IMR-90 (cell line): ENCODE measurements at regions not wholly inside any gene's neighbourhood (a gene's known extent, or its start where the extent isn't known, plus 50 kb on each side); places are given as distances from the start of the nearest gene placed in this dataset.

Experiments used
- ATAC-seq: fragments of 200-7000 bp; cut with Tn5 transposase; 2 replicates; pipeline ENCODE4 v1.9.1; 2020; ENCODE audit warnings: low read depth, mild to moderate bottlenecking, moderate library complexity
- BruUV-seq: library from RNA; stranded (reverse); fragments of 400-500 nt; replicated peaks from 2 replicates; lab custom pipeline; 2021; lab: Mats Ljungman, UMichigan
- CTCF ChIA-PET: fragments of 300-600 bp; formaldehyde crosslinking; extraction: SDS; loops from one replicate; lab custom pipeline; 2021; ENCODE audit warnings: antibody characterized with exemption; lab: Yijun Ruan, JAX
- POLR2A ChIA-PET: fragments of 300-600 bp; sonication (Branson Sonifier 250); formaldehyde crosslinking; loops from one replicate; lab custom pipeline; 2022; ENCODE audit warnings: antibody characterized with exemption; ENCODE audit not compliant: unreplicated experiment; lab: Charles Lee
- DNase-seq: peaks from one replicate; pipeline ENCODE4 v3.0.0; 2013
- H2AFZ ChIP-seq: replicated peaks from 2 replicates; pipeline ENCODE3; 2013; ENCODE audit warnings: low read length, mild to moderate bottlenecking; ENCODE audit not compliant: poor library complexity
- H2AK5ac ChIP-seq: 2 replicates; pipeline ENCODE4 v1.6.1; 2013; ENCODE audit warnings: low read depth, low read length, inconsistent platforms
- H2AK9ac ChIP-seq: replicated peaks from 2 replicates; pipeline ENCODE3; 2013; ENCODE audit warnings: mild to moderate bottlenecking, low read depth, low read length, moderate library complexity; ENCODE audit not compliant: poor library complexity
- H2BK120ac ChIP-seq: 2 replicates; pipeline ENCODE4 v1.6.1; 2013; ENCODE audit warnings: low read depth, low read length, inconsistent platforms
- H2BK15ac ChIP-seq: 3 replicates; pipeline ENCODE4 v1.6.1; 2013; ENCODE audit warnings: low read depth, low read length, inconsistent platforms
- H2BK20ac ChIP-seq: 2 replicates; pipeline ENCODE4 v1.6.1; 2013; ENCODE audit warnings: low read depth, mild to moderate bottlenecking, inconsistent platforms, low read length, moderate library complexity
- H2BK5ac ChIP-seq: 2 replicates; pipeline ENCODE4 v1.6.1; 2013; ENCODE audit warnings: mild to moderate bottlenecking, low read depth, low read length, inconsistent platforms; ENCODE audit not compliant: poor library complexity, severe bottlenecking
- H3K14ac ChIP-seq: replicated peaks from 2 replicates; pipeline ENCODE4 v1.6.1; 2013; ENCODE audit warnings: low read depth, low read length, inconsistent platforms
- H3K18ac ChIP-seq: 2 replicates; pipeline ENCODE4 v1.6.1; 2013; ENCODE audit warnings: low read depth, low read length, control low read depth
- H3K23ac ChIP-seq: 2 replicates; pipeline ENCODE4 v1.6.1; 2013; ENCODE audit warnings: low read depth, low read length, inconsistent platforms
- H3K27ac ChIP-seq: 2 replicates; pipeline ENCODE4 v1.5.1; 2013; ENCODE audit warnings: mild to moderate bottlenecking, control low read depth, low read length; ENCODE audit not compliant: insufficient read depth
- H3K27me3 ChIP-seq: 2 replicates; pipeline ENCODE4 v1.6.1; 2013; ENCODE audit warnings: low read length; ENCODE audit not compliant: control insufficient read depth, insufficient read depth
- H3K36me3 ChIP-seq: 2 replicates; pipeline ENCODE4 v1.6.1; 2013; ENCODE audit warnings: low read length, mixed read lengths; ENCODE audit not compliant: control insufficient read depth, insufficient read depth
- H3K4ac ChIP-seq: 2 replicates; pipeline ENCODE4 v1.6.1; 2013; ENCODE audit warnings: low read depth, low read length, inconsistent platforms
- H3K4me1 ChIP-seq: 2 replicates; pipeline ENCODE4 v1.6.1; 2013; ENCODE audit warnings: low read length, mixed read lengths; ENCODE audit not compliant: control insufficient read depth, insufficient read depth
- H3K4me2 ChIP-seq: 2 replicates; pipeline ENCODE4 v1.6.1; 2013; ENCODE audit warnings: low read depth, mild to moderate bottlenecking, control low read depth, low read length, moderate library complexity
- H3K4me3 ChIP-seq: 2 replicates; pipeline ENCODE4 v1.5.1; 2013; ENCODE audit warnings: low read depth, mild to moderate bottlenecking, control low read depth, low read length, moderate library complexity; ENCODE audit not compliant: insufficient read depth
- H3K56ac ChIP-seq: 2 replicates; pipeline ENCODE4 v1.6.1; 2013; ENCODE audit warnings: low read length, inconsistent platforms; ENCODE audit not compliant: insufficient read depth; ENCODE audit errors: extremely low read depth
- H3K79me1 ChIP-seq, 2 experiments: 2 replicates each; pipeline ENCODE4 v1.6.1; 2013; ENCODE audit warnings: low read length in 2 of 2, inconsistent platforms in 1 of 2, low read depth in 1 of 2
- H3K9ac ChIP-seq: 2 replicates; pipeline ENCODE4 v1.6.1; 2013; ENCODE audit warnings: low read depth, low read length, control low read depth
- H3K9me1 ChIP-seq: 2 replicates; pipeline ENCODE4 v1.6.1; 2013; ENCODE audit warnings: low read length, inconsistent platforms; ENCODE audit not compliant: insufficient read depth
- H3K9me3 ChIP-seq: 2 replicates; pipeline ENCODE4 v1.6.1; 2013; ENCODE audit warnings: low read length; ENCODE audit not compliant: control insufficient read depth, insufficient read depth
- H4K20me1 ChIP-seq: 2 replicates; pipeline ENCODE4 v1.6.1; 2013; ENCODE audit warnings: low read length, inconsistent platforms; ENCODE audit not compliant: insufficient read depth
- H4K5ac ChIP-seq: 2 replicates; pipeline ENCODE4 v1.6.1; 2013; ENCODE audit warnings: mild to moderate bottlenecking, low read depth, low read length, control low read depth
- H4K8ac ChIP-seq, 2 experiments: 2 replicates each; pipeline ENCODE4 v1.6.1; 2013; ENCODE audit warnings: low read depth in 2 of 2, low read length in 2 of 2, control low read depth in 1 of 2, inconsistent platforms in 1 of 2
- H4K91ac ChIP-seq: 2 replicates; pipeline ENCODE4 v1.6.1; 2013; ENCODE audit warnings: low read depth, low read length, inconsistent platforms; ENCODE audit not compliant: insufficient read depth
- CEBPB ChIP-seq: IDR thresholded peaks from 2 replicates; pipeline ENCODE4 v1.6.1; 2012; ENCODE audit warnings: low read depth, low read length, improper control_type of control experiment
- CHD1 ChIP-seq: IDR thresholded peaks from 2 replicates; pipeline ENCODE4 v1.6.1; 2012; ENCODE audit warnings: low read depth, low read length, improper control_type of control experiment
- WGBS, 2 experiments: methylation state at CpG; one replicate each; pipeline versions ENCODE4 v1.1.5 to v1.1.7; 2013; ENCODE audit warnings: missing lambda C conversion rate in 2 of 2; ENCODE audit not compliant: insufficient read length in 1 of 2; ENCODE audit errors: extremely low coverage in 2 of 2; 5-methylcytosine and 5-hydroxymethylcytosine counted together
- dilution Hi-C: fragments of 300-500 bp; cut with HindIII; formaldehyde crosslinking; loops from one replicate; pipeline ENCODE4 v1.14.3; 2018; ENCODE audit warnings: low sequenced_read_pairs; ENCODE audit not compliant: unreplicated experiment
- in situ Hi-C: fragments of 300-500 bp; cut with MboI; formaldehyde crosslinking; loops from 3 replicates; pipeline ENCODE4 v1.14.3; 2019; ENCODE audit warnings: low sequenced_read_pairs, inconsistent platforms, mixed read lengths
- intact Hi-C: fragments of 100-400 bp; cut with micrococcal nuclease; formaldehyde crosslinking; loops from 2 replicates; pipeline ENCODE4 v1.10.0; 2022

GRCh38 chr4:23956601-23957364 lies 66.9 kb upstream of the PPARGC1A start:
- no peak overlapping the region for H2BK120ac ChIP-seq
- H3K23ac ChIP-seq: no peak overlapping the region
- intact Hi-C loops (no loop called here), dilution Hi-C loops (no loop called here), in situ Hi-C loops (no loop called here)
- H2AFZ ChIP-seq: no peak overlapping the region
- H3K79me1 ChIP-seq: no peaks in the 10 kb centered on the region
- no peak for TF ChIP-seq CEBPB
- no peak for TF ChIP-seq CHD1
- H3K27ac ChIP-seq: no peak overlapping the region
- no peaks in the 10 kb centered on the region for H3K27me3 ChIP-seq
- ChIA-PET CTCF (interaction anchor here (0.6 to 1.1 kb wide), 2 partner anchors 10 to 333 kb away, joined by 4 to 5 read pairs; no protein-coding TSS in a partner anchor), POLR2A (no interaction called here)
- no peak overlapping the region for H4K91ac ChIP-seq
- BruUV-seq: no TSS peak
- H4K20me1 ChIP-seq: no peaks in the 10 kb centered on the region
- H2BK15ac ChIP-seq: no peak overlapping the region
- 100% methylated on average over 1 of the region's 4 CpGs; no CpG with 5 or more reads in 1 of the 2 experiments for WGBS, 2 experiments
- H4K8ac ChIP-seq: no peak overlapping the region; a peak in 1 of 4 replicates
- H3K4ac ChIP-seq: no peak overlapping the region
- DNase-seq (peak; percentile 43), ATAC-seq (no peak)
- no peaks in the 10 kb centered on the region for H3K9me3 ChIP-seq
- no peaks in the 10 kb centered on the region for H3K36me3 ChIP-seq
- H3K14ac ChIP-seq: 0 out of 2 replicates have a peak overlapping the region, but pooled peaks have one; percentile 0
- H3K56ac ChIP-seq: no peak overlapping the region
- H3K4me1 ChIP-seq: no peaks in the 10 kb centered on the region; the same call in 1 of the 2 replicates
- no peak overlapping the region for H2BK20ac ChIP-seq
- H4K5ac ChIP-seq: no peak overlapping the region
- no peak overlapping the region for H3K18ac ChIP-seq
- no peak overlapping the region for H3K4me3 ChIP-seq
- H2BK5ac ChIP-seq: no peak overlapping the region
- no peak overlapping the region for H2AK9ac ChIP-seq
- no peak overlapping the region for H3K4me2 ChIP-seq
- H3K9me1 ChIP-seq: no peaks in the 10 kb centered on the region
- no peak overlapping the region for H2AK5ac ChIP-seq
- no peak overlapping the region for H3K9ac ChIP-seq
